LNCaP clone FGC (cell line): ENCODE measurements at regions not wholly inside any gene's neighbourhood (a gene's known extent, or its start where the extent isn't known, plus 50 kb on each side); places are given as distances from the start of the nearest gene placed in this dataset.

Source experiments
- DNase-seq: peaks from one replicate; pipeline ENCODE4 v3.0.0-alpha.2; 2011; ENCODE audit warnings: low read depth
- H3K4me3 ChIP-seq: 2 replicates; pipeline ENCODE4 v1.5.1; 2011; ENCODE audit warnings: mild to moderate bottlenecking, low read depth, low read length, control low read depth
- TF ChIP-seq, protein P1 (sequence below): IDR thresholded peaks from 2 replicates; pipeline ENCODE4 v1.5.1; 2012; ENCODE audit warnings: mild to moderate bottlenecking; ENCODE audit not compliant: control insufficient read depth, insufficient read depth; ENCODE audit errors: extremely low read depth

DNA sequence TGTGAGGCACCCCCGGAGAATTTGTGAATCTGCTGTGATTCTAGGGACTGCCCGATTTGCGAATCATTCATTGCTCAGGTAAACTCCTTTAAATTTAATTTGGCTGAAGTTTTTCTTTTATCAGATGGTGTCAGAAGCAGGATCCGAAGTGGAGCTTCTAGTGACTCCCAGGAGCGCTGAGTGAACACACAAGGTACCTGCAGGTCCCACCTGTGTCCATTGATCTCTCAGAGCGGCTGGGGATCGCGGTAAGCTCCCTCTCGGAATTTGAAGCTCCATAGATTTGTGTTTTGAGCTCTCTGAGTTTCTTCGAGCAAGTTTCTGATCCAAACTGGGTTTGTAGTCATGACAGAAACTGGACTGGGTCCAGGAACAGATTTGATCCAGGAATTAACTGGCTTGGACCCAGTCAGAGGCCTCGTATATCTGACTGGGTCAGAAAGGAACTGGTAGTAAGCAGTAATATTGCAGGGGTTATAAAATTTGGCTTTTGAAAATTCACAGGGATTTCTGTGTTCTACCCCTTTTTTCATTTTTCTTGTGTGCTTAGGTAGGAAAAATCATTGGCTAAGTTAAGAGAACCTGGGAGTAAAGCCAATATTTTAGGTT, 56.2 kb upstream of the EDEM3 start:
- TF ChIP-seq, protein P1, sequence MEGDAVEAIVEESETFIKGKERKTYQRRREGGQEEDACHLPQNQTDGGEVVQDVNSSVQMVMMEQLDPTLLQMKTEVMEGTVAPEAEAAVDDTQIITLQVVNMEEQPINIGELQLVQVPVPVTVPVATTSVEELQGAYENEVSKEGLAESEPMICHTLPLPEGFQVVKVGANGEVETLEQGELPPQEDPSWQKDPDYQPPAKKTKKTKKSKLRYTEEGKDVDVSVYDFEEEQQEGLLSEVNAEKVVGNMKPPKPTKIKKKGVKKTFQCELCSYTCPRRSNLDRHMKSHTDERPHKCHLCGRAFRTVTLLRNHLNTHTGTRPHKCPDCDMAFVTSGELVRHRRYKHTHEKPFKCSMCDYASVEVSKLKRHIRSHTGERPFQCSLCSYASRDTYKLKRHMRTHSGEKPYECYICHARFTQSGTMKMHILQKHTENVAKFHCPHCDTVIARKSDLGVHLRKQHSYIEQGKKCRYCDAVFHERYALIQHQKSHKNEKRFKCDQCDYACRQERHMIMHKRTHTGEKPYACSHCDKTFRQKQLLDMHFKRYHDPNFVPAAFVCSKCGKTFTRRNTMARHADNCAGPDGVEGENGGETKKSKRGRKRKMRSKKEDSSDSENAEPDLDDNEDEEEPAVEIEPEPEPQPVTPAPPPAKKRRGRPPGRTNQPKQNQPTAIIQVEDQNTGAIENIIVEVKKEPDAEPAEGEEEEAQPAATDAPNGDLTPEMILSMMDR: no peak
- no peak overlapping the region for H3K4me3 ChIP-seq
- no peak for DNase-seq

DNA sequence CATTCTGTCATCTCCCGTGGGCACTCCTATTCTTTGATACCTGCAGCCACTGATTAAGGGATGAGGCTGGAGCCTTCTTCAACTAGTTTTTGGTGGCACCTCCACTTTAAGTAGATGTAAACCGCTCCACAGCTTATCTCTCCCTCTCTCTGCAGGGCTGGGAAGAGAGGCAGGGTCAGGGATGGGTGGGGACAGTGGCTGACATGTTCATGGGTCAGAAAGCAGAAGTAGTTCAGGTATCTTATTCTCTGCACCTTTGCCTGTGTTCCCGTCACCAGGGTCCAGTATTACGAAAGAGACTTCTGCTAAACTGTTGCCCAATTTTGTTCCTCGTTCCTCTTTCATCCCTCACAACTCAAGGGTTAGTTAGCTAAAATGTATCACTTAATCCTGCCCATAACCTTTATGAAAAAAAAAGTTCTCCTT, 51.7 kb upstream of the EDEM3 start:
- TF ChIP-seq, protein P1: no peak
- DNase-seq: no peak
- no peak overlapping the region for H3K4me3 ChIP-seq

DNA sequence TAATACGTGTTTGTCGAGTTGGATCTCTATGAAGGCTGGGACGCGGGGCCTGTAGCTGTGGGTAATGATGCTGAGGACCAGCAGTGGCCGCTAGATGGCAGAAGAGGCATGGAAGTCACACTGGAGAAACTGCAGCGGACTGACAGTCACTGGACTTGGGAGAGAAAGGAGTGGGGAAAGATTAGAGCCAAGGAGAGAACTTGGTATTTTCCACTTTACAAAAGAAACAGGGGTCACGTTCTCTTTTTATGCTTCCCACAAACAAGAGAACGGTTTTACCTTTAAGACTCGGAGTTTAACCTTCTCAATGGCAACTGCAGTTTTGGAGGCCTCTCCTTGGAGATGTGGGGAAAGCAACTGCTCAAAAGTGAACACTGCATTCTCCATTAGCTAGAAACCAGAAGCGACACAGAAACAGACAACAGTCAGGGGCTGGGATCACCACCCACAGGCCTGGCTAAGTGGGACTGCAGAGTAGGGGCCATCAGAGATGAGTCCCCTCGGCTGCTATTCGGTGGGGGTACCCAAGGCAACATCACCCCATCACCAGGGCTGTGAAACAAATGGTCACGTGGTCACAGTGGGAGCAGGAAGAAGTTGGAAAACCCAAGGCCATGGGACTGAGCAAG, 51.1 kb upstream of the EDEM3 start:
- no peak overlapping the region for H3K4me3 ChIP-seq
- TF ChIP-seq, protein P1: peak; percentile 93
- DNase-seq: peak; percentile 78
